ENCODE measurements at regions not wholly inside any gene's neighbourhood (a gene's known extent, or its start where the extent isn't known, plus 50 kb on each side); places are given as distances from the start of the nearest gene placed in this dataset.
"Not testable (repeated sequence)": the region's sequence is repeated elsewhere in the genome, so short reads cannot be mapped to it uniquely, and the experiment has no call there.

- no peak for DNase-seq
Measured at GRCh38 chr12:73547421-73547820, 990.2 kb upstream of the ATXN7L3B start.

- DNase-seq: no peak
Measured at GRCh38 chr12:73585136-73585535, 952.5 kb upstream of the ATXN7L3B start.

GRCh38 chr12:73589220-73589619 is 948.4 kb upstream of the ATXN7L3B start:
- DNase-seq: no peak

GRCh38 chr12:73598626-73599025 is 939.0 kb upstream of the ATXN7L3B start:
- no peak for DNase-seq

- DNase-seq: no peak
Measured at GRCh38 chr12:73599268-73599667, 938.4 kb upstream of the ATXN7L3B start.

- DNase-seq: not testable (repeated sequence)
Measured at GRCh38 chr12:73605925-73606324, 931.7 kb upstream of the ATXN7L3B start.

- no peak for DNase-seq
Measured at GRCh38 chr12:73612551-73612950, 925.1 kb upstream of the ATXN7L3B start.

- DNase-seq: no peak
Measured at GRCh38 chr12:73623421-73623820, 914.2 kb upstream of the ATXN7L3B start.

GRCh38 chr12:73625226-73625625 is 912.4 kb upstream of the ATXN7L3B start:
- no peak for DNase-seq

- DNase-seq: no peak
Measured at GRCh38 chr12:73629171-73629570, 908.5 kb upstream of the ATXN7L3B start.

GRCh38 chr12:73629893-73630831 is 907.5 kb upstream of the ATXN7L3B start:
- DNase-seq: no peak

GRCh38 chr12:73632191-73632590 is 905.4 kb upstream of the ATXN7L3B start:
- DNase-seq: no peak

- DNase-seq: no peak
Measured at GRCh38 chr12:73632661-73633060, 905.0 kb upstream of the ATXN7L3B start.

GRCh38 chr12:73639397-73639796 is 898.2 kb upstream of the ATXN7L3B start:
- DNase-seq: not testable (repeated sequence)

GRCh38 chr12:73656375-73656774 is 881.3 kb upstream of the ATXN7L3B start:
- no peak for DNase-seq

GRCh38 chr12:73659802-73660201 is 877.8 kb upstream of the ATXN7L3B start:
- no peak for DNase-seq

GRCh38 chr12:73665193-73665592 is 872.4 kb upstream of the ATXN7L3B start:
- DNase-seq: no peak

- not testable (repeated sequence) for DNase-seq
Measured at GRCh38 chr12:73671550-73671949, 866.1 kb upstream of the ATXN7L3B start.

GRCh38 chr12:73677520-73678291 is 859.9 kb upstream of the ATXN7L3B start:
- DNase-seq: no peak

GRCh38 chr12:73678335-73678734 is 859.3 kb upstream of the ATXN7L3B start:
- DNase-seq: no peak

- DNase-seq: no peak
Measured at GRCh38 chr12:73699318-73699717, 838.3 kb upstream of the ATXN7L3B start.

- DNase-seq: no peak
Measured at GRCh38 chr12:73714655-73715054, 823.0 kb upstream of the ATXN7L3B start.

GRCh38 chr12:73716143-73716542 is 821.5 kb upstream of the ATXN7L3B start:
- DNase-seq: not testable (repeated sequence)

GRCh38 chr12:73719223-73719622 is 818.4 kb upstream of the ATXN7L3B start:
- DNase-seq: no peak

Data from dermis blood vessel endothelial cell (primary cell).